Nephron progenitor cell (in vitro differentiated cells): ENCODE measurements at regions not wholly inside any gene's neighbourhood (a gene's known extent, or its start where the extent isn't known, plus 50 kb on each side); places are given as distances from the start of the nearest gene placed in this dataset.

Experiments
- DNase-seq: peaks from one replicate; pipeline ENCODE4 v3.0.0; 2021
- H3K27ac Mint-ChIP-seq: 2 replicates; pipeline ENCODE4 v1.8.0; 2021; ENCODE audit warnings: mild to moderate bottlenecking, moderate library complexity, mixed read lengths
- H3K27me3 Mint-ChIP-seq: 2 replicates; pipeline ENCODE4 v1.8.0; 2021; ENCODE audit warnings: mild to moderate bottlenecking, low read depth, mixed read lengths; ENCODE audit not compliant: poor library complexity
- H3K36me3 Mint-ChIP-seq: 2 replicates; pipeline ENCODE4 v1.8.0; 2021; ENCODE audit warnings: low read depth, mixed read lengths
- H3K4me1 Mint-ChIP-seq: 2 replicates; pipeline ENCODE4 v1.8.0; 2021; ENCODE audit warnings: mixed read lengths
- H3K4me3 Mint-ChIP-seq: 2 replicates; pipeline ENCODE4 v1.8.0; 2021; ENCODE audit warnings: mild to moderate bottlenecking, moderate library complexity, mixed read lengths
- H3K9me3 Mint-ChIP-seq: 2 replicates; pipeline ENCODE4 v1.8.0; 2021; ENCODE audit warnings: mild to moderate bottlenecking, moderate library complexity, mixed read lengths
- CTCF ChIP-seq: fragments of 200-600 bp; sonication (generic); IDR thresholded peaks from 2 replicates; pipeline ENCODE4 v1.5.0; 2021; ENCODE audit warnings: antibody characterized with exemption

GRCh38 chr3:78274475-78275065 is 1234.7 kb downstream of the ROBO2 start:
- Mint-ChIP-seq H3K36me3 (no peaks in the 10 kb centered on the region), H3K9me3 (no peaks in the 10 kb centered on the region), H3K4me1 (no peaks in the 10 kb centered on the region), H3K27me3 (peaks cover 7% of the 10 kb centered on the region), H3K4me3 (no peak overlapping the region), H3K27ac (no peak overlapping the region)
- TF ChIP-seq CTCF, result no peak
- DNase-seq, result no peak

- no peak overlapping the region for H3K27ac Mint-ChIP-seq
- no peaks in the 10 kb centered on the region for H3K36me3 Mint-ChIP-seq
- DNase-seq, result no peak
- H3K27me3 Mint-ChIP-seq, result peaks cover 7% of the 10 kb centered on the region
- H3K9me3 Mint-ChIP-seq, result no peaks in the 10 kb centered on the region
- no peaks in the 10 kb centered on the region for H3K4me1 Mint-ChIP-seq
- no peak for TF ChIP-seq CTCF
- no peak overlapping the region for H3K4me3 Mint-ChIP-seq
Measured at GRCh38 chr3:78275420-78275852, 1235.5 kb downstream of the ROBO2 start.

GRCh38 chr3:78277220-78277619 is 1237.3 kb downstream of the ROBO2 start:
- no peak overlapping the region for H3K27ac Mint-ChIP-seq
- no peaks in the 10 kb centered on the region for H3K9me3 Mint-ChIP-seq
- no peak overlapping the region for H3K4me3 Mint-ChIP-seq
- peaks cover 7% of the 10 kb centered on the region for H3K27me3 Mint-ChIP-seq
- no peaks in the 10 kb centered on the region for H3K36me3 Mint-ChIP-seq
- no peak for TF ChIP-seq CTCF
- peaks cover 10% of the 10 kb centered on the region for H3K4me1 Mint-ChIP-seq
- no peak for DNase-seq

- Mint-ChIP-seq H3K9me3 (no peaks in the 10 kb centered on the region), H3K36me3 (no peaks in the 10 kb centered on the region), H3K27ac (no peak overlapping the region), H3K4me3 (no peak overlapping the region), H3K27me3 (peaks cover 7% of the 10 kb centered on the region), H3K4me1 (peaks cover 10% of the 10 kb centered on the region)
- TF ChIP-seq CTCF, result no peak
- DNase-seq, result no peak
Measured at GRCh38 chr3:78277801-78278200, 1237.9 kb downstream of the ROBO2 start.

- DNase-seq, result no peak
- no peaks in the 10 kb centered on the region for H3K9me3 Mint-ChIP-seq
- no peak for TF ChIP-seq CTCF
- H3K4me3 Mint-ChIP-seq, result no peak overlapping the region
- no peak overlapping the region for H3K27ac Mint-ChIP-seq
- H3K36me3 Mint-ChIP-seq, result no peaks in the 10 kb centered on the region
- peaks cover 7% of the 10 kb centered on the region for H3K27me3 Mint-ChIP-seq
- peaks cover 10% of the 10 kb centered on the region for H3K4me1 Mint-ChIP-seq
Measured at GRCh38 chr3:78279091-78279490, 1239.2 kb downstream of the ROBO2 start.

GRCh38 chr3:78281381-78281780 is 1241.5 kb downstream of the ROBO2 start:
- H3K4me1 Mint-ChIP-seq, result peaks cover 17% of the 10 kb centered on the region
- H3K27ac Mint-ChIP-seq, result no peak overlapping the region
- no peak overlapping the region for H3K4me3 Mint-ChIP-seq
- TF ChIP-seq CTCF, result no peak
- no peaks in the 10 kb centered on the region for H3K9me3 Mint-ChIP-seq
- H3K27me3 Mint-ChIP-seq, result peaks cover 3% of the 10 kb centered on the region
- peak; percentile 31 for DNase-seq
- H3K36me3 Mint-ChIP-seq, result no peaks in the 10 kb centered on the region
